ENCODE measurements at regions not wholly inside any gene's neighbourhood (a gene's known extent, or its start where the extent isn't known, plus 50 kb on each side); places are given as distances from the start of the nearest gene placed in this dataset.
A peak's percentile ranks its signal among the peaks of the same experiment; 100 is the strongest.

DNA sequence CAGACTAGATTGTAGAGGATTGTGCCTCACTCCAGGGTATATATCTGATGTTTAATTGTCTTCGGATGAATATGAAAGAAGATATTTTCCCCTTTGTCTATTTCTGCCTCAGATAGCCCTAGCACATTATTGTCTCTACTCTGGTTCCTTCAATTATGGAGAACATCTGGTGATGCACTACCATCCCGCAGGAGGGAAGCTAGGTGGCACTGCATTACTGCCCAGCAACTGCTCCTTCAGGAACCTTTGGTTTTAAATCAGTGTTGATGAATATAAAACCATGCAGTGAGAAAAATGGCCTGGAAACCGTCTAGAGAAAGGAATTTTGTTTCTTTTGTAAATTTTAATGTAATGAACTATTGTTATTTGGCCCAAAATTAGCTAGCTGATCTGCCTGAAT lies 68.5 kb downstream of the GPR88 start:
- Histone ChIP-seq H3K14ac (replicated peaks; ENCODE audit: low read depth, low read length) (no peak overlapping the region), H3K4me2 (ENCODE audit: low read depth, low read length) (no peak overlapping the region), H2BK120ac (ENCODE audit: low read depth, low read length) (no peak overlapping the region; the same call in 1 of the 2 replicates), H3K4me3 (ENCODE audit: insufficient read depth, low read depth, low read length) (no peak overlapping the region), H3K79me1 (ENCODE audit: low read depth in 1 of 2, low read length in 2 of 2) (no peaks in the 10 kb centered on the region), H4K91ac (ENCODE audit: insufficient read depth, low read depth, low read length) (no peak overlapping the region), H3K18ac (ENCODE audit: low read depth, low read length) (no peak overlapping the region), H2BK15ac (ENCODE audit: low read depth, low read length) (0 out of 3 replicates have a peak overlapping the region, but pooled peaks have one; percentile 57), H3K27ac (ENCODE audit: insufficient read depth, low read length) (no peak overlapping the region), H3K4me1 (ENCODE audit: control insufficient read depth, insufficient read depth, low read length) (peaks cover 4% of the 10 kb centered on the region; the same call in 1 of the 2 replicates), H3K9ac (ENCODE audit: low read depth, low read length) (no peak overlapping the region), H2AK9ac (replicated peaks; ENCODE audit: low read depth, low read length, poor library complexity) (no peak overlapping the region), H2AK5ac (ENCODE audit: low read depth, low read length) (peak overlapping the region; percentile 70; the same call in 1 of the 2 replicates), H3K27me3 (ENCODE audit: control insufficient read depth, insufficient read depth, low read length) (no peaks in the 10 kb centered on the region), H3K9me3 (ENCODE audit: control insufficient read depth, insufficient read depth, low read length) (peaks cover 5% of the 10 kb centered on the region; the same call in 1 of the 2 replicates), H3K36me3 (ENCODE audit: control insufficient read depth, insufficient read depth, low read length) (no peaks in the 10 kb centered on the region), H3K23ac (ENCODE audit: low read depth, low read length) (no peak overlapping the region), H2AFZ (replicated peaks; ENCODE audit: low read length, poor library complexity) (no peak overlapping the region), H4K8ac (ENCODE audit: low read depth in 2 of 2, low read length in 2 of 2) (peak overlapping the region in 1 of 2 experiments; percentile 36; a peak in 1 of 4 replicates), H2BK20ac (ENCODE audit: low read depth, low read length) (no peak overlapping the region; the same call in 1 of the 2 replicates), H3K9me1 (ENCODE audit: insufficient read depth, low read length) (0 out of 2 replicates have a peak, but pooled peaks cover 2% of the 10 kb centered on the region), H2BK5ac (ENCODE audit: low read depth, low read length, poor library complexity, severe bottlenecking) (no peak overlapping the region), H3K4ac (ENCODE audit: low read depth, low read length) (peak overlapping the region; percentile 58; the same call in 1 of the 2 replicates), H3K56ac (ENCODE audit: extremely low read depth, insufficient read depth, low read length) (no peak overlapping the region), H4K20me1 (ENCODE audit: insufficient read depth, low read length) (no peaks in the 10 kb centered on the region), H4K5ac (ENCODE audit: low read depth, low read length) (no peak overlapping the region)
- CTCF ChIA-PET = interaction anchor here (0.6 to 2.3 kb wide), 7 partner anchors 96 to 484 kb away, joined by 3 to 27 read pairs (median 4); no protein-coding TSS in a partner anchor
- no CpG with 5 or more reads among the region's 3 CpGs for WGBS, 2 experiments (ENCODE audit: extremely low coverage in 2 of 2, insufficient read length in 1 of 2)
- in situ Hi-C loops (cut with MboI; ENCODE audit: low sequenced_read_pairs) (loop anchor here (5.0 to 10.0 kb wide), 2 partner anchors 142 to 256 kb away; no protein-coding TSS in a partner anchor), dilution Hi-C loops (cut with HindIII; ENCODE audit: low sequenced_read_pairs, unreplicated experiment) (no loop called here), intact Hi-C loops (cut with micrococcal nuclease) (loop anchor here (1.0 to 2.0 kb wide), 3 partner anchors 115 to 260 kb away; no protein-coding TSS in a partner anchor)
- no TSS peak for BruUV-seq (replicated peaks)
- DNase-seq = peak; percentile 74
- peak; percentile 91 for ATAC-seq (ENCODE audit: low read depth)
- POLR2A ChIA-PET (ENCODE audit: unreplicated experiment) = no interaction called here
- TF ChIP-seq, protein P1, sequence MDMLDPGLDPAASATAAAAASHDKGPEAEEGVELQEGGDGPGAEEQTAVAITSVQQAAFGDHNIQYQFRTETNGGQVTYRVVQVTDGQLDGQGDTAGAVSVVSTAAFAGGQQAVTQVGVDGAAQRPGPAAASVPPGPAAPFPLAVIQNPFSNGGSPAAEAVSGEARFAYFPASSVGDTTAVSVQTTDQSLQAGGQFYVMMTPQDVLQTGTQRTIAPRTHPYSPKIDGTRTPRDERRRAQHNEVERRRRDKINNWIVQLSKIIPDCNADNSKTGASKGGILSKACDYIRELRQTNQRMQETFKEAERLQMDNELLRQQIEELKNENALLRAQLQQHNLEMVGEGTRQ (IDR thresholded peaks at IDR 0.05; ENCODE audit: low read depth, low read length) = no peak
- TF ChIP-seq NFE2L2 (IDR thresholded peaks at IDR 0.05; ENCODE audit: low read depth, low read length) = no peak
- no peak for TF ChIP-seq MAZ (IDR thresholded peaks at IDR 0.05; ENCODE audit: borderline replicate concordance, low read depth, low read length)
- no peak for TF ChIP-seq CEBPB (IDR thresholded peaks at IDR 0.05; ENCODE audit: low read depth, low read length)
- TF ChIP-seq, protein P2, sequence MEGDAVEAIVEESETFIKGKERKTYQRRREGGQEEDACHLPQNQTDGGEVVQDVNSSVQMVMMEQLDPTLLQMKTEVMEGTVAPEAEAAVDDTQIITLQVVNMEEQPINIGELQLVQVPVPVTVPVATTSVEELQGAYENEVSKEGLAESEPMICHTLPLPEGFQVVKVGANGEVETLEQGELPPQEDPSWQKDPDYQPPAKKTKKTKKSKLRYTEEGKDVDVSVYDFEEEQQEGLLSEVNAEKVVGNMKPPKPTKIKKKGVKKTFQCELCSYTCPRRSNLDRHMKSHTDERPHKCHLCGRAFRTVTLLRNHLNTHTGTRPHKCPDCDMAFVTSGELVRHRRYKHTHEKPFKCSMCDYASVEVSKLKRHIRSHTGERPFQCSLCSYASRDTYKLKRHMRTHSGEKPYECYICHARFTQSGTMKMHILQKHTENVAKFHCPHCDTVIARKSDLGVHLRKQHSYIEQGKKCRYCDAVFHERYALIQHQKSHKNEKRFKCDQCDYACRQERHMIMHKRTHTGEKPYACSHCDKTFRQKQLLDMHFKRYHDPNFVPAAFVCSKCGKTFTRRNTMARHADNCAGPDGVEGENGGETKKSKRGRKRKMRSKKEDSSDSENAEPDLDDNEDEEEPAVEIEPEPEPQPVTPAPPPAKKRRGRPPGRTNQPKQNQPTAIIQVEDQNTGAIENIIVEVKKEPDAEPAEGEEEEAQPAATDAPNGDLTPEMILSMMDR (conservative IDR thresholded peaks at IDR 0.05; ENCODE audit: low read depth, low read length) = peak; percentile 81
- no peak for TF ChIP-seq RFX5 (IDR thresholded peaks at IDR 0.05; ENCODE audit: low read depth, low read length)
- peak; percentile 34; the same call in 1 of the 2 replicates for TF ChIP-seq POLR2A (IDR thresholded peaks at IDR 0.05; ENCODE audit: low read depth, low read length)
- TF ChIP-seq FOS (IDR thresholded peaks at IDR 0.05; ENCODE audit: low read depth, low read length) = no peak
- TF ChIP-seq, protein P3, sequence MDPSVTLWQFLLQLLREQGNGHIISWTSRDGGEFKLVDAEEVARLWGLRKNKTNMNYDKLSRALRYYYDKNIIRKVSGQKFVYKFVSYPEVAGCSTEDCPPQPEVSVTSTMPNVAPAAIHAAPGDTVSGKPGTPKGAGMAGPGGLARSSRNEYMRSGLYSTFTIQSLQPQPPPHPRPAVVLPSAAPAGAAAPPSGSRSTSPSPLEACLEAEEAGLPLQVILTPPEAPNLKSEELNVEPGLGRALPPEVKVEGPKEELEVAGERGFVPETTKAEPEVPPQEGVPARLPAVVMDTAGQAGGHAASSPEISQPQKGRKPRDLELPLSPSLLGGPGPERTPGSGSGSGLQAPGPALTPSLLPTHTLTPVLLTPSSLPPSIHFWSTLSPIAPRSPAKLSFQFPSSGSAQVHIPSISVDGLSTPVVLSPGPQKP (IDR thresholded peaks at IDR 0.05; ENCODE audit: borderline replicate concordance, low read depth, low read length) = no peak
- no peak for TF ChIP-seq MXI1 (IDR thresholded peaks at IDR 0.05; ENCODE audit: borderline replicate concordance, low read depth, low read length)
- no peak for TF ChIP-seq MAFK (IDR thresholded peaks at IDR 0.05; ENCODE audit: low read depth, low read length)
- no peak for TF ChIP-seq BHLHE40 (IDR thresholded peaks at IDR 0.05; ENCODE audit: low read depth, low read length)
- peak; percentile 89 for TF ChIP-seq RAD21 (IDR thresholded peaks at IDR 0.05; ENCODE audit: low read length)
- no peak for TF ChIP-seq RCOR1 (IDR thresholded peaks at IDR 0.05; ENCODE audit: insufficient replicate concordance, low read length)
- no peak for TF ChIP-seq CHD1 (IDR thresholded peaks at IDR 0.05; ENCODE audit: low read depth, low read length)
- peak; percentile 89 for TF ChIP-seq SMC3 (IDR thresholded peaks at IDR 0.05; ENCODE audit: low read depth, low read length)
